H1 (cell line): ENCODE measurements at regions not wholly inside any gene's neighbourhood (a gene's known extent, or its start where the extent isn't known, plus 50 kb on each side); places are given as distances from the start of the nearest gene placed in this dataset.
A peak's percentile ranks its signal among the peaks of the same experiment; 100 is the strongest.

Experiments used
- CTCF ChIA-PET: fragments of 300-600 bp; sonication (Branson Sonifier 250); formaldehyde crosslinking; loops from one replicate; lab custom pipeline; 2021; ENCODE audit not compliant: partially characterized antibody; lab: Charles Lee
- POLR2A ChIA-PET: fragments of 300-600 bp; sonication (Branson Sonifier 250); formaldehyde crosslinking; loops from one replicate; lab custom pipeline; 2021; ENCODE audit warnings: inconsistent platforms; ENCODE audit not compliant: partially characterized antibody; lab: Charles Lee
- DNase-seq, 2 experiments: peaks; one replicate each; pipeline versions ENCODE4 v3.0.0 to v3.0.0-alpha.2; 2010 to 2022; ENCODE audit warnings: low spot score in 2 of 2, low read depth in 1 of 2, mixed read lengths in 1 of 2
- FAIRE-seq: peaks from 2 replicates; lab custom pipeline; 2011; peaks lifted over from hg19 to GRCh38; lab: Jason Lieb, UNC
- H2AFZ ChIP-seq: 2 replicates; pipeline ENCODE4 v1.8.1; 2012; ENCODE audit warnings: low read length, inconsistent platforms
- H2AK5ac ChIP-seq: 2 replicates; pipeline ENCODE4 v1.6.1; 2013; ENCODE audit warnings: low read depth, low read length
- H2BK120ac ChIP-seq: replicated peaks from 2 replicates; pipeline ENCODE3; 2013; ENCODE audit warnings: low read depth, low read length, inconsistent platforms
- H2BK12ac ChIP-seq: 2 replicates; pipeline ENCODE4 v1.6.1; 2013; ENCODE audit warnings: low read depth, low read length
- H2BK15ac ChIP-seq: 2 replicates; pipeline ENCODE4 v1.6.1; 2013; ENCODE audit warnings: low read length
- H2BK20ac ChIP-seq: 2 replicates; pipeline ENCODE4 v1.6.1; 2013; ENCODE audit warnings: low read length
- H2BK5ac ChIP-seq: 2 replicates; pipeline ENCODE4 v1.6.1; 2013; ENCODE audit warnings: low read depth, low read length
- H3K14ac ChIP-seq: 2 replicates; pipeline ENCODE4 v1.6.1; 2013; ENCODE audit warnings: inconsistent platforms; ENCODE audit not compliant: insufficient read length
- H3K18ac ChIP-seq: 2 replicates; pipeline ENCODE4 v1.6.1; 2013; ENCODE audit warnings: low read length; ENCODE audit errors: extremely low read depth
- H3K23ac ChIP-seq: 2 replicates; pipeline ENCODE4 v1.6.1; 2013; ENCODE audit warnings: inconsistent platforms; ENCODE audit not compliant: insufficient read length
- H3K23me2 ChIP-seq: 2 replicates; pipeline ENCODE4 v1.6.1; 2013; ENCODE audit warnings: low read depth, low read length
- H3K27ac ChIP-seq: 2 replicates; pipeline ENCODE4 v1.6.1; 2011; ENCODE audit warnings: low read depth, low read length, inconsistent platforms
- H3K27me3 ChIP-seq, 4 experiments: replicated peaks in 1 of 4; 1 replicate in 1 of 4; 2 replicates in 3 of 4; pipeline versions ENCODE4 v1.6.1 to v1.8.1; 2011 to 2013; ENCODE audit warnings: low read length in 3 of 4, mild to moderate bottlenecking in 3 of 4, inconsistent platforms in 2 of 4, mixed read lengths in 2 of 4, moderate library complexity in 1 of 4; ENCODE audit not compliant: control insufficient read depth in 3 of 4, insufficient read depth in 3 of 4; ENCODE audit errors: extremely low read depth in 1 of 4
- H3K36me3 ChIP-seq, 4 experiments: 2 replicates each; pipeline versions ENCODE4 v1.6.1 to v1.8.1; 2011 to 2013; ENCODE audit warnings: mild to moderate bottlenecking in 4 of 4, low read length in 3 of 4, moderate library complexity in 2 of 4, control low read depth in 1 of 4, inconsistent platforms in 1 of 4; ENCODE audit not compliant: insufficient read depth in 4 of 4, control insufficient read depth in 2 of 4
- H3K4ac ChIP-seq: replicated peaks from 2 replicates; pipeline ENCODE3; 2013; ENCODE audit warnings: low read length, low read depth, mixed read lengths, inconsistent platforms; ENCODE audit not compliant: insufficient read length
- H3K4me1 ChIP-seq, 4 experiments: replicated peaks in 1 of 4; 1 replicate in 1 of 4; 2 replicates in 3 of 4; pipeline versions ENCODE4 v1.6.1 to v1.8.1; 2011 to 2013; ENCODE audit warnings: low read length in 3 of 4, inconsistent platforms in 2 of 4, mixed read lengths in 1 of 4; ENCODE audit not compliant: insufficient read depth in 4 of 4, control insufficient read depth in 3 of 4
- H3K4me2 ChIP-seq, 2 experiments: 2 replicates each; pipeline versions ENCODE4 v1.6.1 to v1.8.1; 2011 to 2013; ENCODE audit warnings: low read depth in 2 of 2, low read length in 2 of 2, control low read depth in 1 of 2, inconsistent platforms in 1 of 2, mild to moderate bottlenecking in 1 of 2; ENCODE audit not compliant: insufficient read depth in 1 of 2
- H3K4me3 ChIP-seq, 4 experiments: fragments of 200-600, 300-600 bp in 1 of 4; sonication (generic), shearing (Covaris generic), sonication (Bioruptor Twin) in 1 of 4; 2 replicates each; pipeline versions ENCODE4 v1.5.1 to v1.8.1; 2011 to 2016; ENCODE audit warnings: low read length in 4 of 4, low read depth in 3 of 4, control low read depth in 2 of 4, inconsistent platforms in 2 of 4, mild to moderate bottlenecking in 2 of 4, mixed read lengths in 1 of 4, moderate library complexity in 1 of 4; ENCODE audit not compliant: insufficient read depth in 2 of 4; ENCODE audit errors: extremely low read depth in 1 of 4
- H3K56ac ChIP-seq: replicated peaks from 2 replicates; pipeline ENCODE3; 2013; ENCODE audit warnings: low read depth, mild to moderate bottlenecking, mixed read lengths, low read length, inconsistent platforms; ENCODE audit not compliant: insufficient read length
- H3K79me1 ChIP-seq: 2 replicates; pipeline ENCODE4 v1.6.1; 2013; ENCODE audit warnings: low read depth, low read length, control low read depth
- H3K79me2 ChIP-seq, 2 experiments: 2 replicates each; pipeline versions ENCODE4 v1.6.1 to v1.8.1; 2012 to 2013; ENCODE audit warnings: low read length in 2 of 2, mild to moderate bottlenecking in 2 of 2, inconsistent platforms in 1 of 2; ENCODE audit not compliant: insufficient read depth in 2 of 2, control insufficient read depth in 1 of 2
- H3K9ac ChIP-seq, 4 experiments: replicated peaks in 1 of 4; 1 replicate in 1 of 4; 2 replicates in 3 of 4; pipeline versions ENCODE4 v1.6.1 to v1.8.1; 2011 to 2013; ENCODE audit warnings: low read depth in 3 of 4, low read length in 3 of 4, control low read depth in 2 of 4, mild to moderate bottlenecking in 2 of 4, moderate library complexity in 2 of 4, inconsistent platforms in 1 of 4; ENCODE audit errors: extremely low read depth in 1 of 4
- H3K9me3 ChIP-seq, 2 experiments: 2 replicates each; pipeline versions ENCODE4 v1.6.1 to v1.8.1; 2012 to 2013; ENCODE audit warnings: mild to moderate bottlenecking in 2 of 2, moderate library complexity in 2 of 2, control low read depth in 1 of 2, inconsistent platforms in 1 of 2, low read depth in 1 of 2, low read length in 1 of 2, mixed read lengths in 1 of 2; ENCODE audit not compliant: insufficient read depth in 2 of 2
- H4K20me1 ChIP-seq, 2 experiments: replicated peaks in 1 of 2; 2 replicates each; pipeline versions ENCODE3 to v1.8.1; 2011 to 2013; ENCODE audit warnings: inconsistent platforms in 2 of 2, low read length in 2 of 2, mild to moderate bottlenecking in 1 of 2; ENCODE audit not compliant: insufficient read depth in 2 of 2, control insufficient read depth in 1 of 2
- H4K5ac ChIP-seq: 2 replicates; pipeline ENCODE4 v1.6.1; 2013; ENCODE audit warnings: low read length, low read depth, mixed read lengths, inconsistent platforms; ENCODE audit not compliant: insufficient read length
- H4K8ac ChIP-seq: 2 replicates; pipeline ENCODE4 v1.8.0; 2013; ENCODE audit warnings: mild to moderate bottlenecking, moderate library complexity, low read length, inconsistent platforms; ENCODE audit not compliant: insufficient read depth; ENCODE audit errors: extremely low read depth
- H4K91ac ChIP-seq: replicated peaks from 2 replicates; pipeline ENCODE3; 2013; ENCODE audit warnings: low read length, mixed read lengths, inconsistent platforms; ENCODE audit not compliant: insufficient read length
- CEBPB ChIP-seq: IDR thresholded peaks from 2 replicates; pipeline ENCODE4 v1.6.1; 2012; ENCODE audit warnings: low read depth, low read length
- RFX5 ChIP-seq: IDR thresholded peaks from 2 replicates; pipeline ENCODE4 v1.6.1; 2011; ENCODE audit warnings: low read depth, low read length, improper control_type of control experiment, borderline replicate concordance
- SAP30 ChIP-seq: fragments of 300-600 bp; sonication (generic); IDR thresholded peaks from 2 replicates; pipeline ENCODE4 v1.7.1; 2012; ENCODE audit warnings: low read length, moderate library complexity, mild to moderate bottlenecking, inconsistent platforms; ENCODE audit not compliant: insufficient read depth, insufficient replicate concordance
- SIRT6 ChIP-seq: IDR thresholded peaks from one replicate; pipeline ENCODE4 v1.7.1; 2012; ENCODE audit warnings: low read length, inconsistent platforms
- WGBS, 2 experiments: shearing (Covaris generic) in 1 of 2; methylation state at CpG; one replicate each; pipeline versions ENCODE4 v1.1.6 to v1.1.7; 2013 to 2015; ENCODE audit warnings: low lambda C conversion rate in 2 of 2, mixed read lengths in 2 of 2, inconsistent platforms in 1 of 2, low coverage in 1 of 2, missing lambda C conversion rate in 1 of 2; ENCODE audit not compliant: insufficient replicate concordance in 2 of 2, insufficient coverage in 1 of 2, insufficient read length in 1 of 2; ENCODE audit errors: extremely low coverage in 1 of 2, missing lambda C conversion rate in 1 of 2; 5-methylcytosine and 5-hydroxymethylcytosine counted together
- TF ChIP-seq, protein P1 (sequence below), 3 experiments: IDR thresholded peaks; 1 replicate in 2 of 3; 2 replicates in 1 of 3; pipeline versions ENCODE4 v1.5.1 to v1.6.1; 2011; ENCODE audit warnings: low read length in 3 of 3, mild to moderate bottlenecking in 3 of 3, inconsistent platforms in 2 of 3, low read depth in 1 of 3, moderate library complexity in 1 of 3; ENCODE audit not compliant: insufficient read depth in 1 of 3; ENCODE audit errors: control extremely low read depth in 1 of 3

DNA sequence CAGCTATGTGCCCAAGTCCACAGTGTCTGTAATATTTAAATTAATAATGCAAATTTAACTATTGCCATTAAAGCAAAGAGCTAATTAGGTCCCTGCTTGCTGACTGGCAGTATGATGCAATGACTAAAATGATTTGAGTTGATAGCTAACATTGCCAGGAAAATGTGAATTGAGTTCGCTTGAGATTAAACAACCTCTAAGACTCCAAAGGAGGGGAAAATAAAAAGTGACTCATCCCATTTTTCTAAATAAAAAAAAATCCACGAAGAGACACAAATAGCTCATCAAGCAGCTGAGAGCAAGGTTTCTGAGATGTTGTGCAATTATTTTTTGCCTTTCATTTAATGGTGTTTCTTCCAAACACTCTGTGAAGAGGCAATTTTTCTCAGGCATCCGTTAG, 413.0 kb downstream of the MTX2 start:
- Histone ChIP-seq H3K18ac (no peak overlapping the region), H3K4ac (no peak overlapping the region), H3K23ac (no peak overlapping the region), H3K56ac (no peak overlapping the region), H3K4me1 (peaks cover 0 to 5% (median 3%) of the 10 kb centered on the region in 4 experiments; a peak in 3 of 7 replicates), H3K79me2 (no peaks in the 10 kb centered on the region), H4K5ac (no peak overlapping the region), H3K36me3 (no peaks in the 10 kb centered on the region), H3K79me1 (no peaks in the 10 kb centered on the region), H2BK5ac (no peak overlapping the region), H2AK5ac (no peak overlapping the region), H2AFZ (0 out of 2 replicates have a peak overlapping the region, but pooled peaks have one; percentile 41), H3K14ac (no peak overlapping the region), H3K23me2 (no peaks in the 10 kb centered on the region), H4K20me1 (no peaks in the 10 kb centered on the region), H2BK12ac (no peak overlapping the region), H2BK15ac (0 out of 2 replicates have a peak overlapping the region, but pooled peaks have one; percentile 12), H3K4me2 (no peak overlapping the region), H3K27ac (no peak overlapping the region), H3K4me3 (no peak overlapping the region), H3K9me3 (no peaks in the 10 kb centered on the region), H2BK20ac (no peak overlapping the region), H4K8ac (no peak overlapping the region), H3K27me3 (no peaks in the 10 kb centered on the region), H2BK120ac (no peak overlapping the region), H3K9ac (no peak overlapping the region)
- CTCF ChIA-PET, result interaction anchor here (1.1 to 4.0 kb wide), 4 partner anchors 28 to 122 kb away, joined by 4 to 19 read pairs (median 6); no protein-coding TSS in a partner anchor
- FAIRE-seq (no peak), DNase-seq (no peak)
- POLR2A ChIA-PET, result no interaction called here
- TF ChIP-seq, protein P1, sequence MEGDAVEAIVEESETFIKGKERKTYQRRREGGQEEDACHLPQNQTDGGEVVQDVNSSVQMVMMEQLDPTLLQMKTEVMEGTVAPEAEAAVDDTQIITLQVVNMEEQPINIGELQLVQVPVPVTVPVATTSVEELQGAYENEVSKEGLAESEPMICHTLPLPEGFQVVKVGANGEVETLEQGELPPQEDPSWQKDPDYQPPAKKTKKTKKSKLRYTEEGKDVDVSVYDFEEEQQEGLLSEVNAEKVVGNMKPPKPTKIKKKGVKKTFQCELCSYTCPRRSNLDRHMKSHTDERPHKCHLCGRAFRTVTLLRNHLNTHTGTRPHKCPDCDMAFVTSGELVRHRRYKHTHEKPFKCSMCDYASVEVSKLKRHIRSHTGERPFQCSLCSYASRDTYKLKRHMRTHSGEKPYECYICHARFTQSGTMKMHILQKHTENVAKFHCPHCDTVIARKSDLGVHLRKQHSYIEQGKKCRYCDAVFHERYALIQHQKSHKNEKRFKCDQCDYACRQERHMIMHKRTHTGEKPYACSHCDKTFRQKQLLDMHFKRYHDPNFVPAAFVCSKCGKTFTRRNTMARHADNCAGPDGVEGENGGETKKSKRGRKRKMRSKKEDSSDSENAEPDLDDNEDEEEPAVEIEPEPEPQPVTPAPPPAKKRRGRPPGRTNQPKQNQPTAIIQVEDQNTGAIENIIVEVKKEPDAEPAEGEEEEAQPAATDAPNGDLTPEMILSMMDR (IDR thresholded peaks at IDR 0.05; ENCODE audit: control extremely low read depth in 1 of 3, insufficient read depth in 1 of 3, low read depth in 1 of 3, low read length in 3 of 3), result no peak
- TF ChIP-seq SAP30 (no peak), CEBPB (peak; percentile 34; the same call in 1 of the 2 replicates), RFX5 (no peak), SIRT6 (no peak)
- TF ChIP-seq, all 59 proteins: peak for 1
- no peak overlapping the region for H4K91ac ChIP-seq
- 82% methylated on average over 3 of the region's 3 CpGs; no CpG with 5 or more reads in 1 of the 2 experiments for WGBS, 2 experiments
